Adrenal gland (tissue), 5 donors: ENCODE measurements at regions not wholly inside any gene's neighbourhood (a gene's known extent, or its start where the extent isn't known, plus 50 kb on each side); places are given as distances from the start of the nearest gene placed in this dataset.
"Not testable (repeated sequence)": the region's sequence is repeated elsewhere in the genome, so short reads cannot be mapped to it uniquely, and the experiment has no call there.

ENCODE experiments used
- POLR2A ChIP-seq, 2 donors: fragments of 450-650 bp; IDR thresholded peaks; one replicate each; pipeline ENCODE4 v1.6.1; 2017; ENCODE audit warnings: antibody characterized with exemption in 2 of 2, mild to moderate bottlenecking in 2 of 2, moderate library complexity in 1 of 2
- TF ChIP-seq, protein P1 (sequence below), 6 experiments: fragments of 450-650 bp in 4 of 6; fragments of 200-600 bp in 2 of 6; sonication (generic) in 1 of 6; IDR thresholded peaks; 1 replicate in 5 of 6; 2 replicates in 1 of 6; pipeline versions ENCODE4 v1.5.1 to v1.8.0; 2016 to 2021; ENCODE audit warnings: antibody characterized with exemption in 6 of 6, mild to moderate bottlenecking in 2 of 6, moderate library complexity in 1 of 6
- donor health status: DM: no; HTN: no; CAD: no.

- TF ChIP-seq, protein P1, sequence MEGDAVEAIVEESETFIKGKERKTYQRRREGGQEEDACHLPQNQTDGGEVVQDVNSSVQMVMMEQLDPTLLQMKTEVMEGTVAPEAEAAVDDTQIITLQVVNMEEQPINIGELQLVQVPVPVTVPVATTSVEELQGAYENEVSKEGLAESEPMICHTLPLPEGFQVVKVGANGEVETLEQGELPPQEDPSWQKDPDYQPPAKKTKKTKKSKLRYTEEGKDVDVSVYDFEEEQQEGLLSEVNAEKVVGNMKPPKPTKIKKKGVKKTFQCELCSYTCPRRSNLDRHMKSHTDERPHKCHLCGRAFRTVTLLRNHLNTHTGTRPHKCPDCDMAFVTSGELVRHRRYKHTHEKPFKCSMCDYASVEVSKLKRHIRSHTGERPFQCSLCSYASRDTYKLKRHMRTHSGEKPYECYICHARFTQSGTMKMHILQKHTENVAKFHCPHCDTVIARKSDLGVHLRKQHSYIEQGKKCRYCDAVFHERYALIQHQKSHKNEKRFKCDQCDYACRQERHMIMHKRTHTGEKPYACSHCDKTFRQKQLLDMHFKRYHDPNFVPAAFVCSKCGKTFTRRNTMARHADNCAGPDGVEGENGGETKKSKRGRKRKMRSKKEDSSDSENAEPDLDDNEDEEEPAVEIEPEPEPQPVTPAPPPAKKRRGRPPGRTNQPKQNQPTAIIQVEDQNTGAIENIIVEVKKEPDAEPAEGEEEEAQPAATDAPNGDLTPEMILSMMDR (IDR thresholded peaks at IDR 0.05) = not testable (repeated sequence)
- not testable (repeated sequence) for TF ChIP-seq POLR2A (IDR thresholded peaks at IDR 0.05)
Observed at GRCh38 chr3:17860840-17861471, 118.5 kb upstream of the TBC1D5 start.
